PC-9 (cell line): ENCODE measurements at regions not wholly inside any gene's neighbourhood (a gene's known extent, or its start where the extent isn't known, plus 50 kb on each side); places are given as distances from the start of the nearest gene placed in this dataset.
A peak's percentile ranks its signal among the peaks of the same experiment; 100 is the strongest.

Experiments
- BruUV-seq: library from RNA; stranded (reverse); fragments of 400-500 nt; replicated peaks from 2 replicates; lab custom pipeline; 2021; lab: Mats Ljungman, UMichigan
- CTCF ChIA-PET: fragments of 300-600 bp; sonication (Branson Sonifier 250); formaldehyde crosslinking; loops from one replicate; lab custom pipeline; 2022; ENCODE audit warnings: antibody characterized with exemption; lab: Charles Lee
- POLR2A ChIA-PET: fragments of 300-600 bp; sonication (Branson Sonifier 250); formaldehyde crosslinking; loops from one replicate; lab custom pipeline; 2022; ENCODE audit warnings: antibody characterized with exemption; ENCODE audit not compliant: unreplicated experiment; lab: Charles Lee
- DNase-seq, 2 experiments: peaks; one replicate each; pipeline versions ENCODE4 v3.0.0 to v3.0.0-alpha.2; 2015 to 2022; ENCODE audit warnings: mixed read lengths in 1 of 2
- H2AFZ ChIP-seq: fragments of 200-600 bp; sonication (generic); 2 replicates; pipeline ENCODE4 v1.8.1; 2017; ENCODE audit warnings: antibody characterized with exemption
- H3F3A ChIP-seq: fragments of 200-600 bp; sonication (generic); 2 replicates; pipeline ENCODE4 v1.8.1; 2017; ENCODE audit warnings: antibody characterized with exemption, mild to moderate bottlenecking, low read depth; ENCODE audit not compliant: insufficient read depth
- H3K27ac ChIP-seq: fragments of 200-600 bp; sonication (generic); 2 replicates; pipeline ENCODE4 v1.6.1; 2016; ENCODE audit warnings: mixed run types
- H3K27me3 ChIP-seq: fragments of 200-600 bp; sonication (generic); 2 replicates; pipeline ENCODE4 v1.6.1; 2016; ENCODE audit warnings: low read depth, mixed run types; ENCODE audit not compliant: insufficient read depth
- H3K36me3 ChIP-seq: fragments of 200-600 bp; sonication (generic); 2 replicates; pipeline ENCODE4 v1.6.1; 2016; ENCODE audit warnings: low read depth, mixed run types
- H3K4me1 ChIP-seq: fragments of 200-600 bp; sonication (generic); replicated peaks from 2 replicates; pipeline ENCODE4 v1.6.1; 2016; ENCODE audit warnings: mixed run types; ENCODE audit not compliant: insufficient read depth
- H3K4me2 ChIP-seq: fragments of 200-600 bp; sonication (generic); 2 replicates; pipeline ENCODE4 v1.6.1; 2017; ENCODE audit warnings: mixed run types
- H3K4me3 ChIP-seq: fragments of 200-600 bp; sonication (generic); 2 replicates; pipeline ENCODE4 v1.6.1; 2016; ENCODE audit warnings: mixed run types
- H3K79me2 ChIP-seq: fragments of 200-600 bp; sonication (generic); 2 replicates; pipeline ENCODE4 v1.6.1; 2017; ENCODE audit warnings: low read depth, mixed run types
- H3K9me2 ChIP-seq: fragments of 200-600 bp; sonication (generic); 2 replicates; pipeline ENCODE4 v1.8.1; 2017; ENCODE audit warnings: mild to moderate bottlenecking; ENCODE audit not compliant: insufficient read depth
- H3K9me3 ChIP-seq: fragments of 200-600 bp; sonication (generic); 2 replicates; pipeline ENCODE4 v1.8.1; 2016; ENCODE audit warnings: low read depth; ENCODE audit not compliant: insufficient read depth
- H4K20me1 ChIP-seq: fragments of 200-600 bp; sonication (generic); 2 replicates; pipeline ENCODE4 v1.8.1; 2017; ENCODE audit not compliant: insufficient read depth
- EZH2 ChIP-seq: fragments of 200-600 bp; sonication (generic); IDR thresholded peaks from 2 replicates; pipeline ENCODE4 v1.8.0; 2017; ENCODE audit warnings: antibody characterized with exemption, low read depth
- intact Hi-C: fragments of 100-400 bp; cut with micrococcal nuclease; formaldehyde crosslinking; loops from one replicate; pipeline ENCODE4 v1.10.0; 2022; ENCODE audit not compliant: unreplicated experiment
- TF ChIP-seq, protein P1 (sequence below): fragments of 200-600 bp; sonication (generic); conservative IDR thresholded peaks from 2 replicates; pipeline ENCODE4 v1.6.1; 2017; ENCODE audit warnings: mixed run types, antibody characterized with exemption, mild to moderate bottlenecking, moderate library complexity

- Histone ChIP-seq H3K36me3 (no peaks in the 10 kb centered on the region), H2AFZ (no peak overlapping the region), H3K79me2 (no peaks in the 10 kb centered on the region), H3K27me3 (no peaks in the 10 kb centered on the region), H3K4me2 (no peak overlapping the region), H3K9me2 (no peaks in the 10 kb centered on the region), H4K20me1 (no peaks in the 10 kb centered on the region), H3K4me1 (no peaks in the 10 kb centered on the region), H3K9me3 (no peaks in the 10 kb centered on the region), H3K27ac (no peak overlapping the region), H3K4me3 (no peak overlapping the region), H3F3A (no peaks in the 10 kb centered on the region)
- ChIA-PET CTCF (no interaction called here), POLR2A (interaction anchor here (0.6 kb wide), 1 partner anchor 1936 kb away, joined by 5 read pairs; no protein-coding TSS in a partner anchor)
- no TSS peak for BruUV-seq
- intact Hi-C loops, result no loop called here
- TF ChIP-seq, protein P1, sequence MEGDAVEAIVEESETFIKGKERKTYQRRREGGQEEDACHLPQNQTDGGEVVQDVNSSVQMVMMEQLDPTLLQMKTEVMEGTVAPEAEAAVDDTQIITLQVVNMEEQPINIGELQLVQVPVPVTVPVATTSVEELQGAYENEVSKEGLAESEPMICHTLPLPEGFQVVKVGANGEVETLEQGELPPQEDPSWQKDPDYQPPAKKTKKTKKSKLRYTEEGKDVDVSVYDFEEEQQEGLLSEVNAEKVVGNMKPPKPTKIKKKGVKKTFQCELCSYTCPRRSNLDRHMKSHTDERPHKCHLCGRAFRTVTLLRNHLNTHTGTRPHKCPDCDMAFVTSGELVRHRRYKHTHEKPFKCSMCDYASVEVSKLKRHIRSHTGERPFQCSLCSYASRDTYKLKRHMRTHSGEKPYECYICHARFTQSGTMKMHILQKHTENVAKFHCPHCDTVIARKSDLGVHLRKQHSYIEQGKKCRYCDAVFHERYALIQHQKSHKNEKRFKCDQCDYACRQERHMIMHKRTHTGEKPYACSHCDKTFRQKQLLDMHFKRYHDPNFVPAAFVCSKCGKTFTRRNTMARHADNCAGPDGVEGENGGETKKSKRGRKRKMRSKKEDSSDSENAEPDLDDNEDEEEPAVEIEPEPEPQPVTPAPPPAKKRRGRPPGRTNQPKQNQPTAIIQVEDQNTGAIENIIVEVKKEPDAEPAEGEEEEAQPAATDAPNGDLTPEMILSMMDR, result no peak
- TF ChIP-seq EZH2, result no peak
- no peak for DNase-seq
These were observed 285.0 kb downstream of the SLC6A15 start for GRCh38 chr12:84627593-84627992.

GRCh38 chr12:84624601-84625000 is 288.0 kb downstream of the SLC6A15 start:
- POLR2A ChIA-PET, result no interaction called here
- intact Hi-C loops, result no loop called here
- DNase-seq, result no peak

DNA sequence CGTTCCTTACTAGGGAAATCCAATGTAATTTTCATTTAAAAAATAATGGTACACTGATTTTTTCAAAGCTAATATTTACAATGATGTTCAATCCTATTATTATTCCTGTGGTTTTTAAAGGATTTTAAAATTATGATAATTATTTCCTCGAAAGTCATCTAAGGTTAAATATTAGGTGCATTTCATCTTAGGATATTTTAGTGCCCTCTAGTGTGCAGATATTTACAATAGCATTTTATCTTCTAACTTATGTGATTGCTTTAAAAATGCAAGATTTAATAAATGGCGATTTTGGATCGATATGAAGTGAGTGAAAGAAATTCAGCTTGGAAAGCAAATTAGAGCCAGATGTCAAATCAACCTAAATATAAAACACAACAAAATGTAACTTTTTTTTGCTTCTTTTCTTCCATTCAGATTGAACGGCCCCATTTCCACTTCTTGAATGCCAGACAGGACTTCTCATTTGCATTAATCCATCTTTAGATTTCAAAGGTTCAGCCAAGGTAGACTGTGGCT is 293.5 kb downstream of the SLC6A15 start:
- Histone ChIP-seq H3K27ac (no peak overlapping the region), H3K79me2 (no peaks in the 10 kb centered on the region), H3K9me3 (no peaks in the 10 kb centered on the region), H3K4me2 (no peak overlapping the region), H3K4me1 (no peaks in the 10 kb centered on the region), H3F3A (no peaks in the 10 kb centered on the region), H4K20me1 (no peaks in the 10 kb centered on the region), H3K27me3 (no peaks in the 10 kb centered on the region), H3K36me3 (no peaks in the 10 kb centered on the region), H3K4me3 (no peak overlapping the region), H3K9me2 (no peaks in the 10 kb centered on the region), H2AFZ (no peak overlapping the region)
- intact Hi-C loops, result loop anchor here (10.0 kb wide), 2 partner anchors 226 to 794 kb away; no protein-coding TSS in a partner anchor
- no TSS peak for BruUV-seq
- TF ChIP-seq, protein P1, result peak; percentile 60
- TF ChIP-seq EZH2, result no peak
- POLR2A ChIA-PET, result no interaction called here
- DNase-seq, result no peak
- CTCF ChIA-PET, result no interaction called here

More at GRCh38 chr12:84624601-84625000, 288.0 kb downstream of the SLC6A15 start:
- TF ChIP-seq, protein P1, result no peak
- no peak for TF ChIP-seq EZH2
- Histone ChIP-seq H3K9me2 (no peaks in the 10 kb centered on the region), H3K79me2 (no peaks in the 10 kb centered on the region), H3K4me2 (no peak overlapping the region), H3F3A (no peaks in the 10 kb centered on the region), H3K27me3 (no peaks in the 10 kb centered on the region), H3K4me3 (no peak overlapping the region), H2AFZ (no peak overlapping the region), H3K27ac (no peak overlapping the region), H3K4me1 (no peaks in the 10 kb centered on the region), H3K9me3 (no peaks in the 10 kb centered on the region), H3K36me3 (no peaks in the 10 kb centered on the region), H4K20me1 (no peaks in the 10 kb centered on the region)
- BruUV-seq, result no TSS peak
- CTCF ChIA-PET, result no interaction called here
